ENCODE measurements at regions not wholly inside any gene's neighbourhood (a gene's known extent, or its start where the extent isn't known, plus 50 kb on each side); places are given as distances from the start of the nearest gene placed in this dataset.

DNA sequence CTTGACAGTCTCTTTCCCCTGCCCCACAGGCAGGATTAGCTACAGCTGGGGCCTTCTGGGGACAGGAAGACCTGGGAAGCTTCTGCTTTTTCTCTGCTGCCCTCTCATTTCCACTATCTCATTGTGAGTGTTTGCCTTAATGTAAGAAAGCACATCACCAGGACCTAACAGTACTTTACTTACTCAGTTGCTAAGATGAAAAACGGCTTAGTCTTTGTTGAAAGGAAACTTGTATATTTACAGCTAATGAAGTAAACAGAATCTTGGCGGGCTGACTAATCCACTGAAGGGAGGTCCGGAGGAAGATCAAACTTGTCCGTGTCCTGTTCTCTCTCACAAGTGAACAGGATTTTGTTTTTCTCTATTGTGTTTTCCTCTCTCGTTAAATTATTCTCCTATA lies 128.6 kb downstream of the SOD2 start:
- TF ChIP-seq, protein P1, sequence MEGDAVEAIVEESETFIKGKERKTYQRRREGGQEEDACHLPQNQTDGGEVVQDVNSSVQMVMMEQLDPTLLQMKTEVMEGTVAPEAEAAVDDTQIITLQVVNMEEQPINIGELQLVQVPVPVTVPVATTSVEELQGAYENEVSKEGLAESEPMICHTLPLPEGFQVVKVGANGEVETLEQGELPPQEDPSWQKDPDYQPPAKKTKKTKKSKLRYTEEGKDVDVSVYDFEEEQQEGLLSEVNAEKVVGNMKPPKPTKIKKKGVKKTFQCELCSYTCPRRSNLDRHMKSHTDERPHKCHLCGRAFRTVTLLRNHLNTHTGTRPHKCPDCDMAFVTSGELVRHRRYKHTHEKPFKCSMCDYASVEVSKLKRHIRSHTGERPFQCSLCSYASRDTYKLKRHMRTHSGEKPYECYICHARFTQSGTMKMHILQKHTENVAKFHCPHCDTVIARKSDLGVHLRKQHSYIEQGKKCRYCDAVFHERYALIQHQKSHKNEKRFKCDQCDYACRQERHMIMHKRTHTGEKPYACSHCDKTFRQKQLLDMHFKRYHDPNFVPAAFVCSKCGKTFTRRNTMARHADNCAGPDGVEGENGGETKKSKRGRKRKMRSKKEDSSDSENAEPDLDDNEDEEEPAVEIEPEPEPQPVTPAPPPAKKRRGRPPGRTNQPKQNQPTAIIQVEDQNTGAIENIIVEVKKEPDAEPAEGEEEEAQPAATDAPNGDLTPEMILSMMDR (IDR thresholded peaks at IDR 0.05 in 2 of 3, conservative IDR thresholded peaks at IDR 0.05 in 1 of 3; ENCODE audit: insufficient read depth in 2 of 3, low read depth in 1 of 3, low read length in 3 of 3), result no peak
- no peak for TF ChIP-seq JUN (IDR thresholded peaks at IDR 0.05; ENCODE audit: borderline replicate concordance, low read depth, low read length)
- TF ChIP-seq JUN (CRISPR knock-in tag; IDR thresholded peaks at IDR 0.05; ENCODE audit: borderline replicate concordance), result no peak
- TF ChIP-seq CHD4 (IDR thresholded peaks at IDR 0.05; ENCODE audit: insufficient read depth, insufficient replicate concordance, low read depth, low read length, poor library complexity, severe bottlenecking), result no peak

All from K562 (cell line).